ENCODE measurements at regions not wholly inside any gene's neighbourhood (a gene's known extent, or its start where the extent isn't known, plus 50 kb on each side); places are given as distances from the start of the nearest gene placed in this dataset.

DNA sequence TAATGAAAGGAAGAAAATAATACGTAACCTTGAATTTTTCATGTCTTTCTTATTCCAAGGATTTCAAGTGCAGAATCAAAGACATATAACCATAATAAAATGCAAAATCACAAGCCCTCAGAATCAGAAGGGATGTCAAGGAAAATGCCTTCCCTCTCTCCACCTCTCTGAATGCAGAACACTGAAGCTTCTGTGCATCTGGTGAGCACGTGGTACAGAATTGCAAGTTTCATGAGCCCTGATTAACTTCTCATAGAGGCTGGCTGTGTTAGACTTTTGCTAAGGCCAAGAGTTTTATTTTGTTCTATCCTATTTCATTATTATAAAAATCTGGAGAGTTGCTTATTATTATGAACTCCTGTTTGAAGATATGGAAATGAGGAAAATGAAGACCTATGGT lies 533.7 kb upstream of the POM121L12 start:
- TF ChIP-seq CTCF (IDR thresholded peaks at IDR 0.05; ENCODE audit: insufficient read depth, low read depth, low read length) (no peak), EZH2 (IDR thresholded peaks at IDR 0.05; ENCODE audit: insufficient read depth, low read length) (no peak)

All from astrocyte (in vitro differentiated cells and primary cell).